Iris pigment epithelial cell (primary cell): ENCODE measurements at regions not wholly inside any gene's neighbourhood (a gene's known extent, or its start where the extent isn't known, plus 50 kb on each side); places are given as distances from the start of the nearest gene placed in this dataset.
"Not testable (repeated sequence)": the region's sequence is repeated elsewhere in the genome, so short reads cannot be mapped to it uniquely, and the experiment has no call there.

Source experiments
- DNase-seq: peaks from one replicate; pipeline ENCODE4 v3.0.0-alpha.2; 2011; ENCODE audit warnings: low read depth

- peak; percentile 1 for DNase-seq
Measured at GRCh38 chr3:181264486-181264885, 274.9 kb upstream of the DNAJC19 start.

GRCh38 chr3:181253796-181254195 is 264.3 kb upstream of the DNAJC19 start:
- no peak for DNase-seq

GRCh38 chr3:181252631-181253030 is 263.1 kb upstream of the DNAJC19 start:
- DNase-seq: no peak

GRCh38 chr3:181250714-181251113 is 261.2 kb upstream of the DNAJC19 start:
- no peak for DNase-seq

- no peak for DNase-seq
Measured at GRCh38 chr3:181239441-181239840, 249.9 kb upstream of the DNAJC19 start.

- DNase-seq: no peak
Measured at GRCh38 chr3:181230258-181230657, 240.7 kb upstream of the DNAJC19 start.

GRCh38 chr3:181213347-181213746 is 223.8 kb upstream of the DNAJC19 start:
- no peak for DNase-seq

GRCh38 chr3:181212271-181212670 is 222.7 kb upstream of the DNAJC19 start:
- no peak for DNase-seq

GRCh38 chr3:181210275-181210674 is 220.7 kb upstream of the DNAJC19 start:
- peak; percentile 35 for DNase-seq

- no peak for DNase-seq
Measured at GRCh38 chr3:181189556-181189955, 200.0 kb upstream of the DNAJC19 start.

- DNase-seq: no peak
Measured at GRCh38 chr3:181183764-181184163, 194.2 kb upstream of the DNAJC19 start.

- not testable (repeated sequence) for DNase-seq
Measured at GRCh38 chr3:181183057-181183456, 193.5 kb upstream of the DNAJC19 start.

- DNase-seq: no peak
Measured at GRCh38 chr3:181178991-181179390, 189.5 kb upstream of the DNAJC19 start.

GRCh38 chr3:181176601-181177000 is 187.1 kb upstream of the DNAJC19 start:
- peak; percentile 59 for DNase-seq

GRCh38 chr3:181174676-181175233 is 185.2 kb upstream of the DNAJC19 start:
- no peak for DNase-seq

GRCh38 chr3:181174022-181174421 is 184.5 kb upstream of the DNAJC19 start:
- no peak for DNase-seq

GRCh38 chr3:181173227-181173626 is 183.7 kb upstream of the DNAJC19 start:
- no peak for DNase-seq

GRCh38 chr3:181134873-181135272 is 145.3 kb upstream of the DNAJC19 start:
- DNase-seq: no peak

GRCh38 chr3:181133832-181134231 is 144.3 kb upstream of the DNAJC19 start:
- DNase-seq: no peak

GRCh38 chr3:181105646-181106045 is 116.1 kb upstream of the DNAJC19 start:
- DNase-seq: no peak

GRCh38 chr3:181103605-181104004 is 114.1 kb upstream of the DNAJC19 start:
- DNase-seq: peak; percentile 6

- DNase-seq: no peak
Measured at GRCh38 chr3:181086011-181086410, 96.5 kb upstream of the DNAJC19 start.

- DNase-seq: no peak
Measured at GRCh38 chr3:181081930-181082329, 92.4 kb upstream of the DNAJC19 start.

GRCh38 chr3:181076558-181076957 is 87.0 kb upstream of the DNAJC19 start:
- DNase-seq: no peak

- no peak for DNase-seq
Measured at GRCh38 chr3:181075098-181075497, 85.6 kb upstream of the DNAJC19 start.
